ENCODE measurements at regions not wholly inside any gene's neighbourhood (a gene's known extent, or its start where the extent isn't known, plus 50 kb on each side); places are given as distances from the start of the nearest gene placed in this dataset.

DNA sequence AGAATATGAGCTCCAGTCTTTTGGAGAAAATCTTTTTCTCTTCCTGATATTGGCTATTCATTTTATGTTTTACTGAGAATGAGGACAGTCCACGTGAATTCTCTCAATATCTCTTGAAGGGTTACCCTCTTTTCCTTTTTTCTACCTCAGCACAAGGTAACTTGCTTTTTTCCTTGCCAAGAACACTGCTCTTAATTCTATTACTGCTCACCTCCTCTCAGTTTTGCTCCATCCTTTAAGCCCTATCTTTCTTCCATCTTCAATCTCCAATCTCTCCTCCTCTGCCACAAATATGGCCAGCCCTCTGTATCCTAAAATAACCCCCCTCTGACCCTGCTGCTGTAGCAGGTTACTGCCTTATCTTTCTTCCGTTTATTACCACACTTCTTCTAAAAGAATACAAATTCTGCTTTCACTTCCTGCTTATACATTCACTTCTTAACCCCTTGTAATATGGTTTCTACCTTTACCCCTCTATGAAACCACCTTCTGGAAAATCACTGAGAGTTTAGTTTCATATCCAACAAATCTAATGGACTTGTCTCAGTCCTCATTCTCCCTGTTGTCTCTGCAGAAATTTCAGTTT is 89.0 kb downstream of the NFKBIZ start:
- no peak overlapping the region for H3K9ac ChIP-seq (ENCODE audit: low read length)
- no peak overlapping the region for H3K18ac ChIP-seq (ENCODE audit: low read length)
- no peak overlapping the region for H2BK15ac ChIP-seq (replicated peaks; ENCODE audit: low read depth)
- no peaks in the 10 kb centered on the region for H3K4me1 ChIP-seq (ENCODE audit: control insufficient read depth, low read depth, low read length)
- no peaks in the 10 kb centered on the region for H3K79me2 ChIP-seq (ENCODE audit: control insufficient read depth, insufficient read depth, low read length)
- H2BK5ac ChIP-seq (ENCODE audit: low read length) = no peak overlapping the region
- no peak overlapping the region for H4K8ac ChIP-seq (ENCODE audit: low read depth, low read length)
- no peak for DNase-seq
- no peak overlapping the region for H3K4me3 ChIP-seq (ENCODE audit: low read length)
- WGBS (ENCODE audit: extremely low coverage, insufficient coverage, low lambda C conversion rate) = no CpG with 5 or more reads among the region's 2 CpGs
- H3K56ac ChIP-seq (ENCODE audit: low read length) = no peak overlapping the region
- no peak overlapping the region for H3K4me2 ChIP-seq (ENCODE audit: low read length)
- H3K79me1 ChIP-seq (ENCODE audit: low read length) = no peaks in the 10 kb centered on the region
- no peak overlapping the region for H2BK120ac ChIP-seq (ENCODE audit: low read depth, low read length)
- H3K36me3 ChIP-seq (ENCODE audit: control insufficient read depth, insufficient read depth, low read length) = no peaks in the 10 kb centered on the region
- no peaks in the 10 kb centered on the region for H3K27me3 ChIP-seq (ENCODE audit: insufficient read depth, low read length, poor library complexity)
- no peak overlapping the region for H3K23ac ChIP-seq (ENCODE audit: low read length)
- no peak overlapping the region for H2AK5ac ChIP-seq (ENCODE audit: low read length)
- H3K4ac ChIP-seq (ENCODE audit: low read depth, low read length) = no peak overlapping the region
- H4K5ac ChIP-seq (ENCODE audit: low read length) = no peak overlapping the region
- no peak overlapping the region for H3K27ac ChIP-seq (ENCODE audit: low read depth, low read length)

DNA sequence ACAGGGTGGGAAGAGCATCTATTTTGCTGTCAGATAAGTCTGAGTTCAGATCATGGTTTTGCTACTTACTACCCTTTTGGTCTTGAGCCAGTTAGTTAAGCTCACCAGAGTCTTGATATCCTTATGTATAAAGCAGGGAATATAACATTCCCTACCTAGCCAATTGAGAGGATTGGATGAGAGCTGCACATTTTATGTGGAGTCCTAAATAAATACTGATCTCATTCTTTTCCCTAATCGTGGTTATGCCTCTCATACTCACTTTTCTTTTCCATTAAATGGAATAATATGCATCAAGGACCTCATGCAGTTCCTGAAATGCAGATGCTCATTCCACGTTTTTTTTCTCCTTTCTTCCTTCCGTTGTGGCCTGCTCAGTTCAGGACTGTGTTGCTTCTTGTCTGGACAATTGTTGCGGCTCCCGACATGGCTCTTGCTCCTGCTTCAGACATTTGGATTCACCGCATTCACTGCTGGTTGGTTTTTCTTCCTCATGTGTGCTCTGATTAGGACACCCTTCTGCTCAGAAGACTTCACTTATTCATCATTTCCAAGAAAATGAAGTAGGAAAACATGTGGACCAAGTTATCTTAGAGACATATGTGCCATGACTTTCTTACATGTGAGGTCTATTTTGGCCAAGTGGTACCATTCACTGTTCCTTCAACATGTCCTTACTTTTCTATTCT is 90.2 kb downstream of the NFKBIZ start:
- Histone ChIP-seq H3K79me1 (ENCODE audit: low read length) (no peaks in the 10 kb centered on the region), H3K79me2 (ENCODE audit: control insufficient read depth, insufficient read depth, low read length) (no peaks in the 10 kb centered on the region), H3K27ac (ENCODE audit: low read depth, low read length) (no peak overlapping the region), H3K9ac (ENCODE audit: low read length) (no peak overlapping the region), H2BK5ac (ENCODE audit: low read length) (no peak overlapping the region), H3K36me3 (ENCODE audit: control insufficient read depth, insufficient read depth, low read length) (no peaks in the 10 kb centered on the region), H2BK120ac (ENCODE audit: low read depth, low read length) (no peak overlapping the region), H3K4me1 (ENCODE audit: control insufficient read depth, low read depth, low read length) (no peaks in the 10 kb centered on the region), H3K4me3 (ENCODE audit: low read length) (no peak overlapping the region), H4K8ac (ENCODE audit: low read depth, low read length) (no peak overlapping the region), H2BK15ac (replicated peaks; ENCODE audit: low read depth) (no peak overlapping the region), H3K56ac (ENCODE audit: low read length) (no peak overlapping the region), H3K27me3 (ENCODE audit: insufficient read depth, low read length, poor library complexity) (no peaks in the 10 kb centered on the region), H3K4me2 (ENCODE audit: low read length) (no peak overlapping the region), H4K5ac (ENCODE audit: low read length) (no peak overlapping the region), H3K4ac (ENCODE audit: low read depth, low read length) (no peak overlapping the region), H3K23ac (ENCODE audit: low read length) (no peak overlapping the region), H2AK5ac (ENCODE audit: low read length) (no peak overlapping the region), H3K18ac (ENCODE audit: low read length) (no peak overlapping the region)
- no CpG with 5 or more reads among the region's 6 CpGs for WGBS (ENCODE audit: extremely low coverage, insufficient coverage, low lambda C conversion rate)
- DNase-seq = no peak

GRCh38 chr3:101940521-101941317 is 91.4 kb downstream of the NFKBIZ start:
- no peak overlapping the region for H3K4me2 ChIP-seq (ENCODE audit: low read length)
- DNase-seq = peak; percentile 45
- H3K18ac ChIP-seq (ENCODE audit: low read length) = no peak overlapping the region
- H3K36me3 ChIP-seq (ENCODE audit: control insufficient read depth, insufficient read depth, low read length) = no peaks in the 10 kb centered on the region
- no peak overlapping the region for H2BK120ac ChIP-seq (ENCODE audit: low read depth, low read length)
- WGBS (ENCODE audit: extremely low coverage, insufficient coverage, low lambda C conversion rate) = no CpG with 5 or more reads among the region's 9 CpGs
- no peaks in the 10 kb centered on the region for H3K79me2 ChIP-seq (ENCODE audit: control insufficient read depth, insufficient read depth, low read length)
- no peak overlapping the region for H2BK5ac ChIP-seq (ENCODE audit: low read length)
- no peak overlapping the region for H3K56ac ChIP-seq (ENCODE audit: low read length)
- H3K27ac ChIP-seq (ENCODE audit: low read depth, low read length) = no peak overlapping the region
- no peaks in the 10 kb centered on the region for H3K27me3 ChIP-seq (ENCODE audit: insufficient read depth, low read length, poor library complexity)
- no peak overlapping the region for H3K23ac ChIP-seq (ENCODE audit: low read length)
- no peak overlapping the region for H3K4ac ChIP-seq (ENCODE audit: low read depth, low read length)
- H2BK15ac ChIP-seq (replicated peaks; ENCODE audit: low read depth) = no peak overlapping the region
- H3K79me1 ChIP-seq (ENCODE audit: low read length) = no peaks in the 10 kb centered on the region
- H4K8ac ChIP-seq (ENCODE audit: low read depth, low read length) = no peak overlapping the region
- no peaks in the 10 kb centered on the region for H3K4me1 ChIP-seq (ENCODE audit: control insufficient read depth, low read depth, low read length)
- H3K4me3 ChIP-seq (ENCODE audit: low read length) = no peak overlapping the region
- no peak overlapping the region for H2AK5ac ChIP-seq (ENCODE audit: low read length)
- H3K9ac ChIP-seq (ENCODE audit: low read length) = no peak overlapping the region
- no peak overlapping the region for H4K5ac ChIP-seq (ENCODE audit: low read length)

- Histone ChIP-seq H3K27ac (ENCODE audit: low read depth, low read length) (no peak overlapping the region), H2AK5ac (ENCODE audit: low read length) (no peak overlapping the region), H3K4me3 (ENCODE audit: low read length) (no peak overlapping the region)
Measured at GRCh38 chr3:101941318-101942040, 92.2 kb downstream of the NFKBIZ start.

GRCh38 chr3:101942356-101942755 is 93.0 kb downstream of the NFKBIZ start:
- H2BK15ac ChIP-seq (replicated peaks; ENCODE audit: low read depth) = no peak overlapping the region
- no peak overlapping the region for H3K9ac ChIP-seq (ENCODE audit: low read length)
- no peak overlapping the region for H3K23ac ChIP-seq (ENCODE audit: low read length)
- H3K27me3 ChIP-seq (ENCODE audit: insufficient read depth, low read length, poor library complexity) = no peaks in the 10 kb centered on the region
- WGBS (ENCODE audit: extremely low coverage, insufficient coverage, low lambda C conversion rate) = no CpG with 5 or more reads among the region's 2 CpGs
- no peak overlapping the region for H3K4ac ChIP-seq (ENCODE audit: low read depth, low read length)
- H3K4me2 ChIP-seq (ENCODE audit: low read length) = no peak overlapping the region
- H2BK5ac ChIP-seq (ENCODE audit: low read length) = no peak overlapping the region
- H3K4me1 ChIP-seq (ENCODE audit: control insufficient read depth, low read depth, low read length) = no peaks in the 10 kb centered on the region
- no peaks in the 10 kb centered on the region for H3K79me1 ChIP-seq (ENCODE audit: low read length)
- H3K56ac ChIP-seq (ENCODE audit: low read length) = no peak overlapping the region
- H3K27ac ChIP-seq (ENCODE audit: low read depth, low read length) = no peak overlapping the region
- no peak for DNase-seq
- H4K5ac ChIP-seq (ENCODE audit: low read length) = no peak overlapping the region
- no peak overlapping the region for H3K18ac ChIP-seq (ENCODE audit: low read length)
- no peak overlapping the region for H2AK5ac ChIP-seq (ENCODE audit: low read length)
- no peaks in the 10 kb centered on the region for H3K36me3 ChIP-seq (ENCODE audit: control insufficient read depth, insufficient read depth, low read length)
- H4K8ac ChIP-seq (ENCODE audit: low read depth, low read length) = no peak overlapping the region
- no peaks in the 10 kb centered on the region for H3K79me2 ChIP-seq (ENCODE audit: control insufficient read depth, insufficient read depth, low read length)
- no peak overlapping the region for H2BK120ac ChIP-seq (ENCODE audit: low read depth, low read length)
- no peak overlapping the region for H3K4me3 ChIP-seq (ENCODE audit: low read length)

More at GRCh38 chr3:101941318-101942040, 92.2 kb downstream of the NFKBIZ start:
- H3K79me1 ChIP-seq (ENCODE audit: low read length) = no peaks in the 10 kb centered on the region
- DNase-seq = no peak
- H3K18ac ChIP-seq (ENCODE audit: low read length) = no peak overlapping the region
- no peak overlapping the region for H3K56ac ChIP-seq (ENCODE audit: low read length)
- no peak overlapping the region for H3K23ac ChIP-seq (ENCODE audit: low read length)
- no peaks in the 10 kb centered on the region for H3K4me1 ChIP-seq (ENCODE audit: control insufficient read depth, low read depth, low read length)
- no peaks in the 10 kb centered on the region for H3K79me2 ChIP-seq (ENCODE audit: control insufficient read depth, insufficient read depth, low read length)
- no peak overlapping the region for H3K4ac ChIP-seq (ENCODE audit: low read depth, low read length)
- WGBS (ENCODE audit: extremely low coverage, insufficient coverage, low lambda C conversion rate) = no CpG with 5 or more reads among the region's 6 CpGs
- no peak overlapping the region for H2BK120ac ChIP-seq (ENCODE audit: low read depth, low read length)
- no peak overlapping the region for H4K8ac ChIP-seq (ENCODE audit: low read depth, low read length)
- H3K9ac ChIP-seq (ENCODE audit: low read length) = no peak overlapping the region
- H2BK5ac ChIP-seq (ENCODE audit: low read length) = no peak overlapping the region
- H3K4me2 ChIP-seq (ENCODE audit: low read length) = no peak overlapping the region
- no peak overlapping the region for H4K5ac ChIP-seq (ENCODE audit: low read length)
- H3K27me3 ChIP-seq (ENCODE audit: insufficient read depth, low read length, poor library complexity) = no peaks in the 10 kb centered on the region
- no peak overlapping the region for H2BK15ac ChIP-seq (replicated peaks; ENCODE audit: low read depth)
- H3K36me3 ChIP-seq (ENCODE audit: control insufficient read depth, insufficient read depth, low read length) = no peaks in the 10 kb centered on the region
